Ectodermal cell (in vitro differentiated cells): ENCODE measurements at regions not wholly inside any gene's neighbourhood (a gene's known extent, or its start where the extent isn't known, plus 50 kb on each side); places are given as distances from the start of the nearest gene placed in this dataset.
A peak's percentile ranks its signal among the peaks of the same experiment; 100 is the strongest.

Source experiments
- H3K27ac ChIP-seq: 2 replicates; pipeline ENCODE4 v1.7.0; 2013; ENCODE audit warnings: mild to moderate bottlenecking, low read depth, low read length; ENCODE audit not compliant: insufficient read depth, poor library complexity, severe bottlenecking
- H3K27me3 ChIP-seq: 2 replicates; pipeline ENCODE4 v1.7.0; 2013; ENCODE audit warnings: mild to moderate bottlenecking, low read length; ENCODE audit not compliant: insufficient read depth, control insufficient read depth, poor library complexity, severe bottlenecking
- H3K36me3 ChIP-seq: one replicate; pipeline ENCODE4 v1.7.0; 2013; ENCODE audit warnings: low read length; ENCODE audit not compliant: control insufficient read depth, insufficient read depth
- H3K4me1 ChIP-seq: one replicate; pipeline ENCODE4 v1.7.0; 2013; ENCODE audit warnings: low read length; ENCODE audit not compliant: control insufficient read depth, insufficient read depth
- H3K4me3 ChIP-seq: 2 replicates; pipeline ENCODE4 v1.7.0; 2013; ENCODE audit warnings: low read depth, low read length, control low read depth; ENCODE audit not compliant: insufficient read depth
- H3K9me3 ChIP-seq: 2 replicates; pipeline ENCODE4 v1.7.0; 2013; ENCODE audit warnings: mild to moderate bottlenecking, low read length, moderate library complexity; ENCODE audit not compliant: control insufficient read depth
- WGBS, 2 experiments: methylation state at CpG; one replicate each; pipeline ENCODE4 v1.1.7; 2013; ENCODE audit warnings: missing lambda C conversion rate in 2 of 2; 5-methylcytosine and 5-hydroxymethylcytosine counted together

DNA sequence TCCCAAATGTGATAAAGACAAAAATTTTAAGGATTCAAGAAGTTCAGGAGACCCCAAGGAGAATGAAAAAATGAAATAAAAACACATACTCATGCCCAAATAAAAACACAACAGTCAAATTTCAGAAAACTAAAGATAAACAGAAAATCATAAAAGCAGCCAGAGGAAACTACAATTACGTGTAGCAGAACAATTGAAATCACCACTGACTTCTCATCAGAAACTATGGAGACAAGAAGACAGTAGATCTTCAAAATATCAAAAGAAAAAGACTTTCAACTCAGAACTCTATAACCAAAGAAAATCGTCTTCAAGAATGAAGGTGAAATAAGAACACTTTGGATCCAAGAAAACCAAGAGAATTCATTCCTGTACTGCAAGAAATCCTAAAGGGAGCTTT, 54.9 kb downstream of the DIO3 start:
- 80 to 91% methylated on average over 2 of the region's 2 CpGs for WGBS, 2 experiments
- H3K27ac ChIP-seq, result no peak overlapping the region
- no peak overlapping the region for H3K4me3 ChIP-seq
- H3K4me1 ChIP-seq, result no peaks in the 10 kb centered on the region
- H3K9me3 ChIP-seq, result no peaks in the 10 kb centered on the region
- no peaks in the 10 kb centered on the region for H3K27me3 ChIP-seq
- H3K36me3 ChIP-seq, result no peaks in the 10 kb centered on the region

DNA sequence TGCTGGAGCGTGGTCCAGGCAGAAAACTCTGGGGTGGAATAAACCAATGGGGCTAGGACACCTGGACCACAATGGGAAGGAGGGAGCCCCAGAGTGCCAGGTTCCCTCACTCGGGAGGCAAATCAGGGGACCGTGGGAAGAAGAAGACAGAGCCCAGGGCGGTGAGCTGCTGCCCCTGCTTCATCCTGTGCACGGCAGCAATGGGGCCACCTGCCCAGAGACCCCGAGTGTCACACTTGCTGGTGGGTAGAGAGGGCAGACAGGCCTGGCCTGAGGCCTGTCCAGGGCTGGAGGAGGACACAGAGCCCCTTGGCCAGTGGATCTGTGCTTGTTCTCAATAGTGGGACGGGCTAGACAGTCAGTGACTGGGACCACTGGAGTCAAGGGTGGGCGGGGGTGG, 58.2 kb downstream of the DIO3 start:
- H3K4me1 ChIP-seq, result peaks cover 5% of the 10 kb centered on the region
- 92 to 93% methylated on average over 8 of the region's 8 CpGs for WGBS, 2 experiments
- no peaks in the 10 kb centered on the region for H3K9me3 ChIP-seq
- H3K36me3 ChIP-seq, result no peaks in the 10 kb centered on the region
- H3K27ac ChIP-seq, result no peak overlapping the region
- no peaks in the 10 kb centered on the region for H3K27me3 ChIP-seq
- H3K4me3 ChIP-seq, result no peak overlapping the region

DNA sequence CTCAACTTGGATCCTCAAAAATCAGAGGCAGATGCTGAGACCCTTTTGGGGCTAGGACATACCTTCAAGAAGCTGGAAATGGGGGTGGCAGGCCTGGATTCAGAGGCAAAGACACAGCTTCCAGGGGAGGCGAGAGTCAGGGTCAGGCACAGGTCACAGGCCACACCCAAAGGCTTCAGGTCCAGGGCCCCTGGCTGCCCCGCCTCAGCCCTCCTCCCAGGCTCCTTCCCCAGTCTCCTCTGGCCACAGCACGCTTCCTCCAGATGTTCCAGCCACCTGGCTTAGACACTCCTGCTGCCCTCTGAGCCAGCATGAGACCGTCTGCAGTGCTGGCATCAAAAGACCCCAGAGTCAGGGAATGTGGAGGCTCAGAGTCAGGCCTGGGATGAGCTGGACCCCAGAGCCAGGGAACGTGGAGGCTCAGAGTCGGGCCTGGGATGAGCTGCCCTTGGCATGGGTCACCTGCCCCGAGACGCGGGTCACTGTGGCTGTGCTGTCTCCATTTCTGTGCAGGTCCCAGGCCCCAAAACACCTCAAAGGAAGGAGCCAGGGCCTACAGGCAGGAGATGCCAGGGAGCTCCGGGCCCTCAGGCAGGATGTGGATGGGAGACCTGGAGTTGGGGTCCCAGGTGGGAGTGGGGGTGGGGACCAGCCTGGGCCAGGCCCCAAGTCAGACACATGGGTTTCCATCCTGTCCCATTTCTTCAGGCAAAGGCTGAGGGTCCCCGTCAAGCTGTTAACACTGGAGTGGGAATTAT, 58.9 kb downstream of the DIO3 start:
- Histone ChIP-seq H3K9me3 (no peaks in the 10 kb centered on the region), H3K4me3 (no peak overlapping the region), H3K4me1 (peaks cover 8% of the 10 kb centered on the region), H3K27me3 (no peaks in the 10 kb centered on the region), H3K36me3 (no peaks in the 10 kb centered on the region), H3K27ac (no peak overlapping the region)
- WGBS, 2 experiments, result 91 to 94% methylated on average over 11 of the region's 11 CpGs

- 91 to 93% methylated on average over 22 of the region's 22 CpGs for WGBS, 2 experiments
- Histone ChIP-seq H3K36me3 (no peaks in the 10 kb centered on the region), H3K4me3 (no peak overlapping the region), H3K4me1 (peaks cover 8% of the 10 kb centered on the region), H3K9me3 (no peaks in the 10 kb centered on the region), H3K27ac (no peak overlapping the region), H3K27me3 (no peaks in the 10 kb centered on the region)
Observed at GRCh38 chr14:101620821-101621785, 59.8 kb downstream of the DIO3 start.

DNA sequence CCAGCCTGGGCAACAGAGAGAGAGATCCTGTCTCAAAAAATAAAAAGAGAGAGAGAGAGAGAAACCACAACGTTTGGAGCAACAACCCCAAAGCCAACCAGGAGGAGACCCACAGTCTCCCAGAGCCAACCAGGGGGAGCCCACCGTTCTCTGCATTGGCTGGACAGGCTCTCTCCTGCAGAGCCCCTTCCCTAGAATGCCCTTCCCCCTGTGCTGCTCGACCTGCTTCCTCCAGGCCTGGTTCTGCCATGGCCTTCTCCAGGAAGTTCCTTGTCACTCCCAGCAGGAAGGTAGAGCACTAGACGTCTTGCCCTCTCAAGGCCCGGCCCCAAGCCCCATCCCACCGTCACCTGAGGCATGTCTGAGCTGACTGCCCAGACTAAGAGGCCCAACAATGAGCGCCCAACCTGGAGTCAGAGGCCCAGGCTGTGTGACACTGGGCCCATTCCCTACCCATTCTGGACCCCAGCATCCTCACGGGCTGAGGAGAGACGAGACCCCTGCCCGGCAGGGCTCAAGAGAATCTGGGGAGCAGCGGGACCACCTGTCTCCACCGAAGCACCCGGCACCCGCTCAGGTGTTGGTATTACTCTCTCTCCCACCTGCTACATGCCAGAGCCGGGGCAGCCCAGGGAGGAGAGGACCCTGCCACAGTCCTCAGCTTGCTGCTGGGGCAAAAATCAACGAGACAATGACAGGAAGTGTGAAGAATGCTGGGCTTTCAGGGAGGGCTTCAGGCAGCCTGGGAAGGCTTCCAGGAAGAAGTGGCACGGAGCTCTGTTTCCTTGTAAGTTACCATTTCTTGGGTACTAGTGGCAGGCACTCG, 61.2 kb downstream of the DIO3 start:
- Histone ChIP-seq H3K4me3 (no peak overlapping the region), H3K36me3 (no peaks in the 10 kb centered on the region), H3K27me3 (no peaks in the 10 kb centered on the region), H3K27ac (no peak overlapping the region), H3K9me3 (no peaks in the 10 kb centered on the region), H3K4me1 (peaks cover 8% of the 10 kb centered on the region)
- 82 to 85% methylated on average over 18 of the region's 18 CpGs for WGBS, 2 experiments

GRCh38 chr14:101623077-101623372, 61.7 kb downstream of the DIO3 start:
- Histone ChIP-seq H3K27ac (no peak overlapping the region), H3K4me1 (peaks cover 13% of the 10 kb centered on the region), H3K9me3 (no peaks in the 10 kb centered on the region), H3K4me3 (no peak overlapping the region), H3K27me3 (no peaks in the 10 kb centered on the region), H3K36me3 (no peaks in the 10 kb centered on the region)
- WGBS, 2 experiments, result 95 to 96% methylated on average over 6 of the region's 6 CpGs

GRCh38 chr14:101623685-101624444, 62.6 kb downstream of the DIO3 start:
- Histone ChIP-seq H3K27ac (peak overlapping the region; percentile 47), H3K4me3 (no peak overlapping the region), H3K27me3 (peaks cover 4% of the 10 kb centered on the region), H3K4me1 (peaks cover 15% of the 10 kb centered on the region), H3K9me3 (no peaks in the 10 kb centered on the region), H3K36me3 (no peaks in the 10 kb centered on the region)
- 72 to 74% methylated on average over 9 of the region's 9 CpGs for WGBS, 2 experiments

- H3K9me3 ChIP-seq, result no peaks in the 10 kb centered on the region
- peaks cover 8% of the 10 kb centered on the region for H3K27me3 ChIP-seq
- 55 to 58% methylated on average over 11 of the region's 11 CpGs for WGBS, 2 experiments
- H3K4me3 ChIP-seq, result no peak overlapping the region
- H3K27ac ChIP-seq, result peak overlapping the region; percentile 47
- no peaks in the 10 kb centered on the region for H3K36me3 ChIP-seq
- peaks cover 15% of the 10 kb centered on the region for H3K4me1 ChIP-seq
Observed at GRCh38 chr14:101624536-101624935, 63.2 kb downstream of the DIO3 start.

- peaks cover 8% of the 10 kb centered on the region for H3K27me3 ChIP-seq
- WGBS, 2 experiments, result 91 to 92% methylated on average over 1 of the region's 1 CpG
- no peak overlapping the region for H3K27ac ChIP-seq
- H3K36me3 ChIP-seq, result no peaks in the 10 kb centered on the region
- peaks cover 15% of the 10 kb centered on the region for H3K4me1 ChIP-seq
- H3K4me3 ChIP-seq, result no peak overlapping the region
- no peaks in the 10 kb centered on the region for H3K9me3 ChIP-seq
Observed at GRCh38 chr14:101625336-101626097, 64.2 kb downstream of the DIO3 start.
